ENCODE measurements at regions not wholly inside any gene's neighbourhood (a gene's known extent, or its start where the extent isn't known, plus 50 kb on each side); places are given as distances from the start of the nearest gene placed in this dataset.

DNA sequence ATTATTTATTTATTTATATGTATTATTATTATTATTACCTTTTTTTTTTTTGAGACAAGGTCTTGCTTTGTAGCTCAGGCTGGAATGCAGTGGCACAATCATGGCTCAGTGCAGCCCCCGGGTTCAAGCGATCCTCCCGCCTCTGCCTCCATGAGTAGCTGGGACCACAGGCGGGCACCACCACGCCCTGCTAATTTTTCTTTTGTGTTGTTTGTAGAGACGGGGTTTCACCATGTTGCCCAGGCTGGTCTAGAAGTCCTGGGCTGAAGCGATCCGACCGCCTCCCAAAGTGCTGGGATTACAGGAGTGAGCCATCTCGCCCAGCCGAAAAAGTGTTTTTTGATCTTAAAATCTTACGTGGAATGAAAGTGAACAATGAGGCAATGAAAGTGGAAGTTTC lies 79.4 kb upstream of the C1GALT1 start:
- TF ChIP-seq CTCF (conservative IDR thresholded peaks at IDR 0.05 in 1 of 2, IDR thresholded peaks at IDR 0.05 in 1 of 2; ENCODE audit: low read depth in 1 of 2, low read length in 2 of 2) (no peak), EZH2 (IDR thresholded peaks at IDR 0.05; ENCODE audit: low read length, missing control alignments) (no peak)

Measured in fibroblast of lung (primary cell).